Heart right ventricle (tissue), 16 donors: ENCODE measurements at regions not wholly inside any gene's neighbourhood (a gene's known extent, or its start where the extent isn't known, plus 50 kb on each side); places are given as distances from the start of the nearest gene placed in this dataset.

ENCODE experiments used
- ATAC-seq, 8 donors: fragments of 200-7000 bp; cut with Tn5 transposase; one replicate each; pipeline ENCODE4 v1.9.1; 2020; ENCODE audit warnings: mild to moderate bottlenecking in 8 of 8, moderate library complexity in 8 of 8, moderate number of reproducible peaks in 1 of 8
- DNase-seq, 2 donors: peaks; one replicate each; pipeline ENCODE4 v3.0.0-alpha.2; 2020
- H3K27ac ChIP-seq, 10 donors: fragments of 200-600 bp; sonication (generic) in 2 of 10; one replicate each; pipeline versions ENCODE4 v1.5.0 to v1.8.0; 2020 to 2022; ENCODE audit warnings: mild to moderate bottlenecking in 3 of 10
- H3K27me3 ChIP-seq, 7 donors: fragments of 200-600 bp; one replicate each; pipeline ENCODE4 v1.8.0; 2021 to 2022; ENCODE audit warnings: mild to moderate bottlenecking in 2 of 7
- H3K36me3 ChIP-seq, 9 donors: fragments of 200-600 bp; sonication (generic) in 1 of 9; one replicate each; pipeline versions ENCODE4 v1.5.0 to v1.8.0; 2020 to 2022; ENCODE audit warnings: mild to moderate bottlenecking in 2 of 9
- H3K4me1 ChIP-seq, 9 donors: fragments of 200-600 bp; sonication (generic) in 1 of 9; one replicate each; pipeline versions ENCODE4 v1.5.0 to v1.8.0; 2020 to 2022; ENCODE audit warnings: mild to moderate bottlenecking in 4 of 9
- H3K4me3 ChIP-seq, 10 donors: fragments of 200-600 bp; sonication (generic) in 2 of 10; one replicate each; pipeline versions ENCODE4 v1.5.0 to v1.8.0; 2020 to 2022; ENCODE audit warnings: mild to moderate bottlenecking in 7 of 10, moderate library complexity in 2 of 10
- H3K9me3 ChIP-seq, 11 donors: fragments of 200-600 bp in 10 of 11; sonication (generic) in 2 of 11; one replicate each; pipeline versions ENCODE4 v1.5.0 to v1.8.0; 2013 to 2022; ENCODE audit warnings: mild to moderate bottlenecking in 2 of 11, control low read depth in 1 of 11, moderate library complexity in 1 of 11
- CTCF ChIP-seq, 9 donors: fragments of 200-600 bp; sonication (generic) in 2 of 9; IDR thresholded peaks; one replicate each; pipeline versions ENCODE4 v1.5.0 to v1.8.0; 2021 to 2022; ENCODE audit warnings: antibody characterized with exemption in 9 of 9, mild to moderate bottlenecking in 5 of 9, moderate library complexity in 1 of 9
- WGBS, 2 donors: extraction: QIAGEN DNeasy Blood & Tissue Kit; methylation state at CpG; one replicate each; pipeline ENCODE4 v1.1.7; 2013; ENCODE audit warnings: inconsistent platforms in 1 of 2; 5-methylcytosine and 5-hydroxymethylcytosine counted together
- intact Hi-C, 10 donors: fragments of 100-400 bp; cut with DNase I; formaldehyde crosslinking; loops; one replicate each; pipeline versions ENCODE4 v1.11.1 to v1.14.2; 2022
- donor health status: Arrhythmogenic right ventricular cardiomyopathy.
- donor health status: ischemic (EF 13 %, LVEDD 7.1; RV severe dilation, severe dysfunction).
- donor health status: healthy with polysubstance abuse.
- donor health status: DM: no; HTN: yes; CAD: no.
- donor health status: DM: no; HTN: no; CAD: no.
- donor health status: ischemic (EF 25% LVEDD 6.9; RV normal size, moderate dysfunction).
- donor health status: ischemic (EF 25% LVEDD 5.7; RV mildly dilated, moderate dysfunction).
- donor health status: healthy.
- donor health status: DM: yes; HTN: yes; CAD: no.
- donor health status: Ischemic cardiomyopathy.
- donor health status: ischemic (EF 35%, LVEDD 5.7; RV mildly dilated, moderate dysfunction).
- donor health status: nonischemic (EF 11% LVEDD 7.7; RV severe dilation, severe dysfunction).
- donor health status: DM: yes; HTN: yes; CAD: no.
- donor health status: PGD.
- donor health status: ischemic (EF 29% LVEDD 5.4; RV normal size, mild dysfunction).
- donor health status: nonischemic (EF 23%, LVEDD 6.1; RV moderate dilation, normal function).

GRCh38 chr11:64501500-64502427 is 54.0 kb upstream of the SLC22A11 start:
- ATAC-seq: no peak
- peaks cover 0 to 13% (median 2%) of the 10 kb centered on the region in 11 donors for H3K9me3 ChIP-seq
- 48 to 50% methylated on average over 14 of the region's 14 CpGs for WGBS, 2 donors
- TF ChIP-seq CTCF (IDR thresholded peaks at IDR 0.05): no peak
- H3K4me3 ChIP-seq: no peak overlapping the region
- no peaks in the 10 kb centered on the region for H3K36me3 ChIP-seq
- DNase-seq: no peak
- H3K27ac ChIP-seq: no peak overlapping the region
- peaks cover 5 to 50% (median 39%) of the 10 kb centered on the region in 7 donors for H3K27me3 ChIP-seq
- intact Hi-C loops: no loop called here
- H3K4me1 ChIP-seq: peaks cover 0 to 12% (median 0%) of the 10 kb centered on the region in 9 donors

GRCh38 chr11:64502634-64503033 is 53.1 kb upstream of the SLC22A11 start:
- Histone ChIP-seq H3K4me1 (peaks cover 0 to 12% (median 0%) of the 10 kb centered on the region in 9 donors), H3K4me3 (no peak overlapping the region), H3K27ac (no peak overlapping the region), H3K27me3 (peaks cover 5 to 57% (median 39%) of the 10 kb centered on the region in 7 donors), H3K9me3 (peaks cover 0 to 13% (median 2%) of the 10 kb centered on the region in 11 donors), H3K36me3 (no peaks in the 10 kb centered on the region)
- no peak for DNase-seq
- intact Hi-C loops: no loop called here
- ATAC-seq: no peak
- TF ChIP-seq CTCF (IDR thresholded peaks at IDR 0.05): no peak
- 92 to 93% methylated on average over 19 of the region's 19 CpGs for WGBS, 2 donors

GRCh38 chr11:64503186-64503753 is 52.5 kb upstream of the SLC22A11 start:
- 66 to 76% methylated on average over 5 of the region's 5 CpGs for WGBS, 2 donors
- Histone ChIP-seq H3K4me3 (no peak overlapping the region), H3K36me3 (no peaks in the 10 kb centered on the region)

More at GRCh38 chr11:64503186-64503753, 52.5 kb upstream of the SLC22A11 start:
- peaks cover 5 to 56% (median 38%) of the 10 kb centered on the region in 7 donors for H3K27me3 ChIP-seq
- no peak overlapping the region for H3K27ac ChIP-seq
- ATAC-seq (no peak), DNase-seq (no peak)
- intact Hi-C loops: no loop called here
- peaks cover 0 to 10% (median 0%) of the 10 kb centered on the region in 9 donors for H3K4me1 ChIP-seq
- TF ChIP-seq CTCF (IDR thresholded peaks at IDR 0.05): no peak
- peaks cover 0 to 13% (median 2%) of the 10 kb centered on the region in 11 donors for H3K9me3 ChIP-seq
